HEK293 (cell line): ENCODE measurements at regions not wholly inside any gene's neighbourhood (a gene's known extent, or its start where the extent isn't known, plus 50 kb on each side); places are given as distances from the start of the nearest gene placed in this dataset.

Experiments used
- CTCF ChIA-PET: fragments of 350-600 bp; formaldehyde crosslinking; extraction: SDS; loops from one replicate; lab custom pipeline; 2021; ENCODE audit warnings: antibody characterized with exemption; lab: Yijun Ruan, JAX
- POLR2A ChIA-PET: fragments of 300-600 bp; formaldehyde crosslinking; extraction: SDS; loops from one replicate; lab custom pipeline; 2020; ENCODE audit warnings: antibody characterized with exemption, inconsistent platforms; lab: Yijun Ruan, JAX
- H3K27ac ChIP-seq: fragments of 200-500 bp; sonication (Bioruptor generic); 2 replicates; pipeline ENCODE4 v1.5.1; 2014; ENCODE audit warnings: low read depth, low read length, control low read depth, inconsistent platforms; ENCODE audit errors: extremely low read depth
- H3K36me3 ChIP-seq, 2 experiments: fragments of 200-500 bp in 1 of 2; sonication (Bioruptor generic) in 1 of 2; 1 replicate in 1 of 2; 2 replicates in 1 of 2; pipeline ENCODE4 v1.5.1; 2014 to 2017; ENCODE audit warnings: inconsistent platforms in 2 of 2, low read length in 2 of 2; ENCODE audit not compliant: control insufficient read depth in 2 of 2, insufficient read depth in 1 of 2
- H3K4me1 ChIP-seq: fragments of 200-500 bp; sonication (Bioruptor generic); 2 replicates; pipeline ENCODE4 v1.5.1; 2014; ENCODE audit warnings: mild to moderate bottlenecking, low read length, inconsistent platforms; ENCODE audit not compliant: control insufficient read depth, insufficient read depth
- H3K4me3 ChIP-seq: 2 replicates; pipeline ENCODE4 v1.5.1; 2011; ENCODE audit warnings: low read depth, mild to moderate bottlenecking, control low read depth, low read length, moderate library complexity
- H3K9me3 ChIP-seq: fragments of 200-500 bp; sonication (Bioruptor generic); 2 replicates; pipeline ENCODE4 v1.5.1; 2014; ENCODE audit warnings: low read depth, low read length, inconsistent platforms; ENCODE audit not compliant: control insufficient read depth, insufficient read depth
- INSM2 ChIP-seq: fragments of 450-650 bp; formaldehyde crosslinking; IDR thresholded peaks from 2 replicates; pipeline ENCODE4 v1.5.1; 2016; ENCODE audit warnings: missing biosample characterization, missing genetic modification characterization
- OSR2 ChIP-seq: fragments of 450-650 bp; formaldehyde crosslinking; IDR thresholded peaks from 2 replicates; pipeline ENCODE4 v1.5.1; 2016; ENCODE audit warnings: missing biosample characterization, missing genetic modification characterization
- TRIM28 ChIP-seq: IDR thresholded peaks from 2 replicates; pipeline ENCODE4 v1.6.1; 2011; ENCODE audit warnings: low read length, control low read depth, borderline replicate concordance
- ZNF174 ChIP-seq: fragments of 450-650 bp; formaldehyde crosslinking; IDR thresholded peaks from 2 replicates; pipeline ENCODE4 v1.5.0; 2017; ENCODE audit warnings: missing biosample characterization, mild to moderate bottlenecking, missing genetic modification characterization
- ZNF214 ChIP-seq: fragments of 450-650 bp; formaldehyde crosslinking; IDR thresholded peaks from 2 replicates; pipeline ENCODE4 v1.5.1; 2017; ENCODE audit warnings: missing biosample characterization, mild to moderate bottlenecking, missing genetic modification characterization, borderline replicate concordance
- ZNF335 ChIP-seq: fragments of 450-650 bp; formaldehyde crosslinking; conservative IDR thresholded peaks from 2 replicates; pipeline ENCODE4 v1.5.1; 2016; ENCODE audit warnings: missing biosample characterization, missing genetic modification characterization
- ZNF404 ChIP-seq: fragments of 450-650 bp; formaldehyde crosslinking; IDR thresholded peaks from 2 replicates; pipeline ENCODE4 v1.5.1; 2017; ENCODE audit warnings: missing biosample characterization, missing genetic modification characterization
- ZNF501 ChIP-seq: fragments of 450-650 bp; formaldehyde crosslinking; IDR thresholded peaks from 2 replicates; pipeline ENCODE4 v1.5.1; 2016; ENCODE audit warnings: missing biosample characterization, missing genetic modification characterization
- ZNF558 ChIP-seq: fragments of 450-650 bp; formaldehyde crosslinking; IDR thresholded peaks from 2 replicates; pipeline ENCODE4 v1.5.1; 2016; ENCODE audit warnings: missing biosample characterization, missing genetic modification characterization
- ZNF561 ChIP-seq: fragments of 450-650 bp; IDR thresholded peaks from 2 replicates; pipeline ENCODE4 v1.5.1; 2018; ENCODE audit warnings: missing biosample characterization, missing genetic modification characterization, borderline replicate concordance
- ZNF600 ChIP-seq: fragments of 450-650 bp; formaldehyde crosslinking; IDR thresholded peaks from 2 replicates; pipeline ENCODE4 v1.5.1; 2016; ENCODE audit warnings: missing biosample characterization, missing genetic modification characterization
- ZXDB ChIP-seq: fragments of 450-650 bp; formaldehyde crosslinking; IDR thresholded peaks from 2 replicates; pipeline ENCODE4 v1.5.1; 2016; ENCODE audit warnings: missing biosample characterization, missing genetic modification characterization
- TF ChIP-seq, protein P1 (sequence below): fragments of 450-650 bp; formaldehyde crosslinking; IDR thresholded peaks from 2 replicates; pipeline ENCODE4 v1.5.0; 2017; ENCODE audit warnings: missing biosample characterization, missing genetic modification characterization, borderline replicate concordance
- TF ChIP-seq, protein P2 (sequence below): fragments of 450-650 bp; formaldehyde crosslinking; IDR thresholded peaks from 2 replicates; pipeline ENCODE4 v1.5.1; 2016; ENCODE audit warnings: missing biosample characterization, missing genetic modification characterization
- TF ChIP-seq, protein P3 (sequence below): fragments of 450-650 bp; IDR thresholded peaks from 2 replicates; pipeline ENCODE4 v1.5.1; 2018; ENCODE audit warnings: missing biosample characterization, mild to moderate bottlenecking, missing genetic modification characterization
- TF ChIP-seq, protein P4 (sequence below): fragments of 450-650 bp; formaldehyde crosslinking; IDR thresholded peaks from 2 replicates; pipeline ENCODE4 v1.5.1; 2016; ENCODE audit warnings: missing biosample characterization, missing genetic modification characterization
- TF ChIP-seq, protein P5 (sequence below): fragments of 450-650 bp; formaldehyde crosslinking; IDR thresholded peaks from 2 replicates; pipeline ENCODE4 v1.5.1; 2016; ENCODE audit warnings: missing biosample characterization, missing genetic modification characterization

DNA sequence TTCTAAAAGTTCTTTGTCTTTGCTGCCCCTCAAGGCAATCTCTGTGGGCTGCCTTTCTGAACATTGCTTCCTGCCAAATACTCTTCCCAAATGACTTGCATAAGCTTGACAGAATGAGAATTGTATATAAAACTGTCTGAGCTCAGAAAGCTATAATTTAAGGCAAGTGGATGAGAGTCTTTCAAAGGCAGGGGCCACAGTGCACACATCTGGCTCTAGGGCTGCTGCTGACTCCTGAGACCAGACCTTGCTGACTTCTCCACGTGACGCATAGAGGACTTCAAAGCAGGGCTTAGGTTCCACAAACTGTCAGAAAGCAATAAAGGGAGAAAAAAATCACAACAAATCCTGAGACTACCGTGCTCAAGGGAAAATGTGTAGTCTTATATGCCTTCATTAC is 79.4 kb upstream of the DIRAS2 start:
- Histone ChIP-seq H3K4me3 (no peak overlapping the region), H3K9me3 (no peaks in the 10 kb centered on the region), H3K4me1 (no peaks in the 10 kb centered on the region), H3K36me3 (no peaks in the 10 kb centered on the region), H3K27ac (no peak overlapping the region)
- CTCF ChIA-PET: interaction anchor here (0.6 to 0.8 kb wide), 4 partner anchors 18 to 149 kb away, joined by 3 read pairs; no protein-coding TSS in a partner anchor
- POLR2A ChIA-PET: no interaction called here
- TF ChIP-seq ZNF501 (no peak), ZNF561 (tag by site-specific recombination) (no peak), ZXDB (tag by site-specific recombination) (no peak)
- TF ChIP-seq, all 188 proteins: peak for 0

- ChIA-PET CTCF (interaction anchor here (0.6 kb wide), 1 partner anchor 30 kb away, joined by 3 read pairs; no protein-coding TSS in a partner anchor), POLR2A (interaction anchor here (0.6 kb wide), 1 partner anchor 482 kb away, joined by 5 read pairs; no protein-coding TSS in a partner anchor)
- H3K27ac ChIP-seq: no peak overlapping the region
- no peak overlapping the region for H3K4me3 ChIP-seq
- H3K36me3 ChIP-seq: no peaks in the 10 kb centered on the region
- H3K4me1 ChIP-seq: no peaks in the 10 kb centered on the region
- no peak for TF ChIP-seq TRIM28
- TF ChIP-seq, protein P1, sequence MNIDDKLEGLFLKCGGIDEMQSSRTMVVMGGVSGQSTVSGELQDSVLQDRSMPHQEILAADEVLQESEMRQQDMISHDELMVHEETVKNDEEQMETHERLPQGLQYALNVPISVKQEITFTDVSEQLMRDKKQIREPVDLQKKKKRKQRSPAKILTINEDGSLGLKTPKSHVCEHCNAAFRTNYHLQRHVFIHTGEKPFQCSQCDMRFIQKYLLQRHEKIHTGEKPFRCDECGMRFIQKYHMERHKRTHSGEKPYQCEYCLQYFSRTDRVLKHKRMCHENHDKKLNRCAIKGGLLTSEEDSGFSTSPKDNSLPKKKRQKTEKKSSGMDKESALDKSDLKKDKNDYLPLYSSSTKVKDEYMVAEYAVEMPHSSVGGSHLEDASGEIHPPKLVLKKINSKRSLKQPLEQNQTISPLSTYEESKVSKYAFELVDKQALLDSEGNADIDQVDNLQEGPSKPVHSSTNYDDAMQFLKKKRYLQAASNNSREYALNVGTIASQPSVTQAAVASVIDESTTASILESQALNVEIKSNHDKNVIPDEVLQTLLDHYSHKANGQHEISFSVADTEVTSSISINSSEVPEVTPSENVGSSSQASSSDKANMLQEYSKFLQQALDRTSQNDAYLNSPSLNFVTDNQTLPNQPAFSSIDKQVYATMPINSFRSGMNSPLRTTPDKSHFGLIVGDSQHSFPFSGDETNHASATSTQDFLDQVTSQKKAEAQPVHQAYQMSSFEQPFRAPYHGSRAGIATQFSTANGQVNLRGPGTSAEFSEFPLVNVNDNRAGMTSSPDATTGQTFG (tag by site-specific recombination): no peak
- TF ChIP-seq ZNF335: no peak
- TF ChIP-seq, protein P2, sequence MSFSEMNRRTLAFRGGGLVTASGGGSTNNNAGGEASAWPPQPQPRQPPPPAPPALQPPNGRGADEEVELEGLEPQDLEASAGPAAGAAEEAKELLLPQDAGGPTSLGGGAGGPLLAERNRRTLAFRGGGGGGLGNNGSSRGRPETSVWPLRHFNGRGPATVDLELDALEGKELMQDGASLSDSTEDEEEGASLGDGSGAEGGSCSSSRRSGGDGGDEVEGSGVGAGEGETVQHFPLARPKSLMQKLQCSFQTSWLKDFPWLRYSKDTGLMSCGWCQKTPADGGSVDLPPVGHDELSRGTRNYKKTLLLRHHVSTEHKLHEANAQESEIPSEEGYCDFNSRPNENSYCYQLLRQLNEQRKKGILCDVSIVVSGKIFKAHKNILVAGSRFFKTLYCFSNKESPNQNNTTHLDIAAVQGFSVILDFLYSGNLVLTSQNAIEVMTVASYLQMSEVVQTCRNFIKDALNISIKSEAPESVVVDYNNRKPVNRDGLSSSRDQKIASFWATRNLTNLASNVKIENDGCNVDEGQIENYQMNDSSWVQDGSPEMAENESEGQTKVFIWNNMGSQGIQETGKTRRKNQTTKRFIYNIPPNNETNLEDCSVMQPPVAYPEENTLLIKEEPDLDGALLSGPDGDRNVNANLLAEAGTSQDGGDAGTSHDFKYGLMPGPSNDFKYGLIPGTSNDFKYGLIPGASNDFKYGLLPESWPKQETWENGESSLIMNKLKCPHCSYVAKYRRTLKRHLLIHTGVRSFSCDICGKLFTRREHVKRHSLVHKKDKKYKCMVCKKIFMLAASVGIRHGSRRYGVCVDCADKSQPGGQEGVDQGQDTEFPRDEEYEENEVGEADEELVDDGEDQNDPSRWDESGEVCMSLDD (tag by site-specific recombination): no peak
- TF ChIP-seq OSR2 (tag by site-specific recombination): no peak
- no peaks in the 10 kb centered on the region for H3K9me3 ChIP-seq
Measured at GRCh38 chr9:90720621-90721265, 78.1 kb upstream of the DIRAS2 start.

DNA sequence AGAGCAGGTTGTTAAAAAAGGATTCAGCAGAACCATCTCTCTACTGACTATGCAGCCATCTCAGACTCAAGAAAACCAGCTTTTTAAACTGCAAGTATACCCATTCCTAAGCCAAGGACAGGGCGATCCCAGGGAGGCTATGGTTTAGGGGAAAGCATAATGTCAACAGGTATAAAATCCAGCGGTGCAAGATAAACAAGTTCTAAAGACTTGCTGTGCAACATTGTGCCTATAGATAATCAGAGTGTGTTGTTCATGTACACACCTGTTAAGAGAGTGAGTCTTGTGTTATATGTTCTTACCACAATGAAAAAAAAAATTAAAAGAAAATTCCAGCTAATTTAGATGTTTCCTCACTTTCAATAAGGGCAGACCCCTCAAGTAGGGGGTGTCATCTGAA is 63.6 kb upstream of the DIRAS2 start:
- H3K27ac ChIP-seq: no peak overlapping the region
- ChIA-PET CTCF (no interaction called here), POLR2A (no interaction called here)
- no peaks in the 10 kb centered on the region for H3K4me1 ChIP-seq
- H3K9me3 ChIP-seq: no peaks in the 10 kb centered on the region
- H3K36me3 ChIP-seq: no peaks in the 10 kb centered on the region
- TF ChIP-seq ZNF214 (tag by site-specific recombination) (no peak), ZNF404 (tag by site-specific recombination) (no peak), ZNF174 (tag by site-specific recombination) (no peak), ZNF600 (tag by site-specific recombination) (no peak), ZNF558 (tag by site-specific recombination) (no peak), INSM2 (tag by site-specific recombination) (no peak)
- TF ChIP-seq, protein P3, sequence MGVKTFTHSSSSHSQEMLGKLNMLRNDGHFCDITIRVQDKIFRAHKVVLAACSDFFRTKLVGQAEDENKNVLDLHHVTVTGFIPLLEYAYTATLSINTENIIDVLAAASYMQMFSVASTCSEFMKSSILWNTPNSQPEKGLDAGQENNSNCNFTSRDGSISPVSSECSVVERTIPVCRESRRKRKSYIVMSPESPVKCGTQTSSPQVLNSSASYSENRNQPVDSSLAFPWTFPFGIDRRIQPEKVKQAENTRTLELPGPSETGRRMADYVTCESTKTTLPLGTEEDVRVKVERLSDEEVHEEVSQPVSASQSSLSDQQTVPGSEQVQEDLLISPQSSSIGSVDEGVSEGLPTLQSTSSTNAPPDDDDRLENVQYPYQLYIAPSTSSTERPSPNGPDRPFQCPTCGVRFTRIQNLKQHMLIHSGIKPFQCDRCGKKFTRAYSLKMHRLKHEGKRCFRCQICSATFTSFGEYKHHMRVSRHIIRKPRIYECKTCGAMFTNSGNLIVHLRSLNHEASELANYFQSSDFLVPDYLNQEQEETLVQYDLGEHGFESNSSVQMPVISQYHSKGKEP (tag by site-specific recombination): no peak
- TF ChIP-seq, protein P4, sequence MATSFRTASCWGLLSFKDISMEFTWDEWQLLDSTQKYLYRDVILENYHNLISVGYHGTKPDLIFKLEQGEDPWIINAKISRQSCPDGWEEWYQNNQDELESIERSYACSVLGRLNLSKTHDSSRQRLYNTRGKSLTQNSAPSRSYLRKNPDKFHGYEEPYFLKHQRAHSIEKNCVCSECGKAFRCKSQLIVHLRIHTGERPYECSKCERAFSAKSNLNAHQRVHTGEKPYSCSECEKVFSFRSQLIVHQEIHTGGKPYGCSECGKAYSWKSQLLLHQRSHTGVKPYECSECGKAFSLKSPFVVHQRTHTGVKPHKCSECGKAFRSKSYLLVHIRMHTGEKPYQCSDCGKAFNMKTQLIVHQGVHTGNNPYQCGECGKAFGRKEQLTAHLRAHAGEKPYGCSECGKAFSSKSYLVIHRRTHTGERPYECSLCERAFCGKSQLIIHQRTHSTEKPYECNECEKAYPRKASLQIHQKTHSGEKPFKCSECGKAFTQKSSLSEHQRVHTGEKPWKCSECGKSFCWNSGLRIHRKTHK (tag by site-specific recombination): no peak
- TF ChIP-seq, protein P5, sequence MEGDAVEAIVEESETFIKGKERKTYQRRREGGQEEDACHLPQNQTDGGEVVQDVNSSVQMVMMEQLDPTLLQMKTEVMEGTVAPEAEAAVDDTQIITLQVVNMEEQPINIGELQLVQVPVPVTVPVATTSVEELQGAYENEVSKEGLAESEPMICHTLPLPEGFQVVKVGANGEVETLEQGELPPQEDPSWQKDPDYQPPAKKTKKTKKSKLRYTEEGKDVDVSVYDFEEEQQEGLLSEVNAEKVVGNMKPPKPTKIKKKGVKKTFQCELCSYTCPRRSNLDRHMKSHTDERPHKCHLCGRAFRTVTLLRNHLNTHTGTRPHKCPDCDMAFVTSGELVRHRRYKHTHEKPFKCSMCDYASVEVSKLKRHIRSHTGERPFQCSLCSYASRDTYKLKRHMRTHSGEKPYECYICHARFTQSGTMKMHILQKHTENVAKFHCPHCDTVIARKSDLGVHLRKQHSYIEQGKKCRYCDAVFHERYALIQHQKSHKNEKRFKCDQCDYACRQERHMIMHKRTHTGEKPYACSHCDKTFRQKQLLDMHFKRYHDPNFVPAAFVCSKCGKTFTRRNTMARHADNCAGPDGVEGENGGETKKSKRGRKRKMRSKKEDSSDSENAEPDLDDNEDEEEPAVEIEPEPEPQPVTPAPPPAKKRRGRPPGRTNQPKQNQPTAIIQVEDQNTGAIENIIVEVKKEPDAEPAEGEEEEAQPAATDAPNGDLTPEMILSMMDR (tag by site-specific recombination): no peak
- no peak overlapping the region for H3K4me3 ChIP-seq
